GM19023 (cell line): ENCODE measurements at regions not wholly inside any gene's neighbourhood (a gene's known extent, or its start where the extent isn't known, plus 50 kb on each side); places are given as distances from the start of the nearest gene placed in this dataset.

Source experiments
- ATAC-seq: cut with Tn5 transposase; IDR thresholded peaks from one replicate; pipeline ENCODE4 v1.9.1; 2021; ENCODE audit warnings: mild to moderate bottlenecking, moderate library complexity; ENCODE audit not compliant: unreplicated experiment

DNA sequence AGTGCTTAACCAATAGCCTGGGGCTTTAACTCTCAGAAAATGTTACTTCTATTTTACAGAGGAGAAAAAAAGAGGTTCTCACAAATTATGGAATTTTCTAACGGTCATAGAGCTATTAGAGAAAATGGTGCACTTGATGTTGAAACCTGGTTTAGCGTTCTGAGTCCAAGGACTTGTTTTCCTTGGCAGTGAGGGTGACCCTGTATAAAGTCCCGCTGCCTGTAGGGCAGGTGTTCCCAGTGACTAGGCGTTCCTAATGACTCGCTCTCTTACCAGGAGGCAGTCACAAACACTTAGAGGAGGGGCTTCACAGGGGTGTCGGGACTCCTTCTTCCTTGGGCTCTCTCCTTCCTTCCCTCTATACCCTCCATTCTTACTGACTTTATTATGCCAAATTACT, 175.8 kb downstream of the ACTR3 start:
- ATAC-seq = no peak

DNA sequence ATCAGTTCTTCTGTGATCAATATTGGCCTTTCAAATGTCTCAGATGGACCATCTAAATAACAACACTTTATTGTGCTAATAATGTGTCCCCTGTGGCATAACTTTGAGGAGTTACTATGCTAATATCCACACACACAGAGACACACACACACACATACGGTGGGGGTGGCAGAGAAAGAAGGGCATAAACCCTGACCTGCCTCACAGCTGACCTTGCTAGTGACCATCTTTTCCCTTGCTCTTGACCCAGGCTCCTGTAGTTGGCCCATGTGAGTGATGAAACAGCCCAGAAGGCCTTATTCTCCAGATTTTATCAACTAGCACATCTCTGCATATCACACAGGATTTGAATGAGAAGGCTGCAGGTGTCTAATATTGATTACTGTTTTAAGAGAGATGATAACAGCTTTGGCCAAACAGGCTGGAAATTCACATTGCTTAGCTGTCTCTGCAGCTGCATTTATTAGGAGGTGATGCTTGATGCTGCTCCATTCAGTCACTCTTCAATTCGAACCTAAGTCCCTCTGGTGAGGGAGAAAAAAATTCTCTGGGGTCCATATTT, 176.4 kb downstream of the ACTR3 start:
- no peak for ATAC-seq

GRCh38 chr2:114068438-114068837, 178.5 kb downstream of the ACTR3 start:
- ATAC-seq = no peak

DNA sequence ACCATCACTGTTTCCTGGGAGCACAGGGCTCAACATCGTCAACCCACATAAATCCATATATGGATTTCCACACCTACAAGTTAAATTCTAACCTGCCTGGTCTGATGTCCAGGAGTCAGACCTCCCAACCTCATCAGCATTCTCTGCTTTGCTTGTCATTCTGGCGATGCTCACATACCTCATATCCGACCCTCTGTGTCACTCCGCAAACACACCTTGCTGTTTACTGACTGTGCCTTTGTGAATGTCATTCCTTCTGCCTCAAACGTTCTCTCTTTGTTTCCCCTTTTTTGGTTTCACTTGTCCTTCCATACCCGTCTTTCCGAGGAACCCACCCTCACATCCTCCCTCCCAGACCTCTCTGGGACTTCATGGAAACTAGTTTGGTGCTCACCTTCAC, 187.1 kb downstream of the ACTR3 start:
- no peak for ATAC-seq

DNA sequence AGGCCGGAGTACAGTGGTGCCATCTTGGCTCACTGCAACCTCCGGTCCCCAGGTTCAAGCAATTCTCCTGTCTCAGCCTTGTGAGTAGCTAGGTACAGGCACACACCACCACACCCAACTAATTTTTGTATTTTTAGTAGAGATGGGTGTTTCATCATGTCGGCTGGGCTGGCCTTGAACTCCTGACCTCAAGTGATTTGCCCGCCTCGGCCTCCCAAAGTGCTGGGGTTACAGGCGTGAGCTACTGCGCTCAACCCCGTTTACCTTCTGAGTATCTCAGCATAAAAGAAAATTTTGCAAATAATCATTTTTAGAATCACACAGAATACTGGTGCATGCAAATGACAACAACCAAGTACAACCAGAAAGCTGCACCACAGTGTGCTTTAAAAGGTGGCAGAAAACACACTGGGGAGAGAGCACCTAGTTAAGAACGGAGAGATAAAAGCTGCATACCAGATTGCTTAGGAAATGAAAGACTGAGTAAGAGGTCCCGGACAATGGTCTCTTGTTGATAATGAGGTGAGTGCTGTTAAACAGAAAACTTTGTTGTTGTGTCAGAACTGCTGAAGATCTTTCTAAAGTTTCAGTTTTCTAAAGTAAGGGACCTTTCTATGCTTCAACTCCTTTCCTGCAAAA, 189.6 kb downstream of the ACTR3 start:
- no peak for ATAC-seq

DNA sequence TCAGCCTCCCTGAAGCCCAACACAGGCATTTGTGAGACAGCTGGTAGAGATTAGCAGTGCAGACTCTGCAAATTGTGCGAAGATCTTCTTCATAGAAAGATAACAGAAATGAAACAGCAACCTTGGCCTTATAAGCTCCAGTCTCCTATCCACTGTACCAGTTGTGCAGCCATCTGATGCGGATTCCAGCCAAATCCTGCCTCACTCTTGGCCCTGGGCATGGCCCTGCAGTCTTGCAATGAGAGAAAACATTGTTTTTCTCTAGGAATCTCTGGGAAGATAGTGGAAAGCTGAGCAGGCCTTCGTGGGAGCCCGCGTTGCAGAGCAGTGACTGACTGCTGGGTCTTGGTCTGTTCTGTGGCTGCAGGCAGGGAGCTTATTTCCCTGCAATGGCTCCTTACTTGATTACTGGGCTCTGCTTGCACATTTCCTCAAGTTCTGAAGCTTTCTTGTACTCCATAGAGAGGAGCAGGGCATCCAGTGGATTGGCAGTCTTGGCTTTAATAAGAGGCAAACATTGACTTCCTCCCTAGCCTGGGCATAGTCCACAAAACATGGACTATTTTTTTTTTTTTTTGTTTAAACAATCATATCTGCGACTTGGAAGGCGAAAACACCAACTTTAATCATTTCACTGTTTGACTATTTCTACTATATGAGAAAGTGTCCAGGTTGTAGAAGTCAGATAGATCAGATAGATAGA, 193.0 kb downstream of the ACTR3 start:
- ATAC-seq = no peak

- peak; percentile 82 for ATAC-seq
Observed at GRCh38 chr2:114083717-114084387, 194.0 kb downstream of the ACTR3 start.

GRCh38 chr2:114085238-114085637, 195.3 kb downstream of the ACTR3 start:
- no peak for ATAC-seq

DNA sequence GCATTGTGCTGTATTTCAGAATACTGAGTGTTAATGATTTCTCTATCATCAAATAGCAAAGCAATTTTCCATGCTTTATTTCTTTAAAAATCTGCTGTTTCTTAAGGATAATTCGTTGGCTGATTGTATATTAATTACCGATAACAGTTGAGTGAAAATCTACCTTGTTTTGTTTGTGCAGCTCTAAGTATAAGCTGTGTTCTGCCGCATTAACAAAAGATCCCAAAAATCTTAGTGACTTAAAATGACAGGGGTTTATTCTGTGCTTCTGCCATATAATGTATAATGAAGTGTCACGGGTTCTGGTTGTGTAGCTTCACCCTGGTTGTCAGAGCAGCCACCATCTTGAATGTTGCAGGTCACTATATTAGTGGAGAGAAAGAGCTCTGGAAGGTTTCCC, 196.1 kb downstream of the ACTR3 start:
- no peak for ATAC-seq

DNA sequence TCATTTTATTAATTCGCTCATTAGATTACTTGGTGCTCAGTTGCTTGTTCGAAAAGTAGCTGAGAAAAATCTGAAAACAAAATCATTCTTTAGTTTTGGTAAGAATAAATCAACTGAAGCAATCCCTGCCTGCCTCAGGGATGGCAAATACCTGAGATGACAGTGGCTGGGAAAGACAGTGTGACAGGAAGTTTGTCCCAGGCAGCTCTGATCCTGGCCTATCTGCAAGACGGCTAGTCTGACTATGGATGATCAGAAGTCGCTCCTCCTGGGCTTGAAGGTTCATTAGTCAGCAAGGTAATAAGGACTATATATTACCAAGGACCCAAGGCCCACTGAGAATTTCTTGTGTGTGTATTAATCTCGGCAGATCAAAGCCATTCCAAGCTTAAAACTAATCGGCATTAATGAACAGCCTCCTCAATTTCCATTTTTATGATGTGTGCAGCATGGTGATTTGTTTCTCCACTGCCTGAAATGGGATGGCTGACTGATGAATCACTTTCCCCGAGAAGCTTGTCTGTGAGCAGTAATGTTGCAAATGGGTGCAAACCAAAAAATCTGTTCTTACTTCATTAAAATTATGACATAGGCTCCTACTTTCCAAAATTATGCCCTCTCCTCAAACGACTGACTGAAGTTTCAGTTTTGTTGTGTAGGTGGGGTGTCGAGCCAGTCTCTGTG, 199.9 kb downstream of the ACTR3 start:
- no peak for ATAC-seq

DNA sequence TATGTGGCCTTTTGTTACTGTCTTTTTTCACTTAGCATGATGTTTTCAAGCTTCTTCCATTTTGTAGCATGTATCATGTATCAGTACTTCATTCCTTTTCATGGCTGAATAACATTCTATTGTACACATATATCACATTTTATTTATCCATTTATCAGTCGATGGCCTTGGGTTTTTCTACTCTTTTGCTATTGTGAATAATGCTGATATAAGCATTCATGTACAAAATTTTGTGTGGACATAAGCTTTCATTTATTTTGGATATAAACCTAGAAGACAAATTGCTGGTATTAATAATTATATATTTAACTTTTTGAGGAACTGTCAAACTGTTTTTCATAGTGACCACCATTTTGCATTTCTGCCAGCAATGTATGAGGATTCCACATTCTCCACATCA, 201.1 kb downstream of the ACTR3 start:
- ATAC-seq = no peak

- no peak for ATAC-seq
Observed at GRCh38 chr2:114108249-114108648, 218.4 kb downstream of the ACTR3 start.

DNA sequence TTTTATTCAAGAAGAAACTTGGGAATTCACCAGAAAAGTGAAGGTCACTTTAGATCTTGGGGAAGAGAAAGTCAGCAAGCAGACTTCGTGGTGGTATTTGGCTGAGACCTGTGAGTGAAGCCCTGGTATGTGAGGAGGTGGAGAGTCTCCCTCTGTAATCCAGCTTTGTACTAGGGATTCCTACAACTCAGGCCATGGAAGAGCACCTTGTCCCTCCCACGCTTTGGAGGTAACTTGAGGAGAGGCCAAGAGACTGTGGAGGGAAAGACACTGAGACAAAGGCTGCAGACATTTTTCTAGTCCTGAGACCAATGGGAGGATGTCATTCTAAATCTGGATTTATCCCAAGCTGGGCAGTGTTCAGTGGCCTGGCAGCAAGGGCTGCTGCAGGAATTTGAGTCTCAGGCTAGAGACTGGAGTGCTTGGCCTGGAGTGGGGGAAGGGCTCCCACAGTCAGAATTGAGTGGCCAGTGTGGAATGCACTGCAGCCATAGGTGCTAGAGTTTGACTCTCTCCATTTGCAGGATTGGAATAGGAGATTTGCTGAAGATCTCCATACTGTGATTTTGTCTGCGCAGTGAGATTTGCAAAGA, 219.0 kb downstream of the ACTR3 start:
- ATAC-seq = no peak

- no peak for ATAC-seq
Observed at GRCh38 chr2:114111329-114111728, 221.4 kb downstream of the ACTR3 start.

DNA sequence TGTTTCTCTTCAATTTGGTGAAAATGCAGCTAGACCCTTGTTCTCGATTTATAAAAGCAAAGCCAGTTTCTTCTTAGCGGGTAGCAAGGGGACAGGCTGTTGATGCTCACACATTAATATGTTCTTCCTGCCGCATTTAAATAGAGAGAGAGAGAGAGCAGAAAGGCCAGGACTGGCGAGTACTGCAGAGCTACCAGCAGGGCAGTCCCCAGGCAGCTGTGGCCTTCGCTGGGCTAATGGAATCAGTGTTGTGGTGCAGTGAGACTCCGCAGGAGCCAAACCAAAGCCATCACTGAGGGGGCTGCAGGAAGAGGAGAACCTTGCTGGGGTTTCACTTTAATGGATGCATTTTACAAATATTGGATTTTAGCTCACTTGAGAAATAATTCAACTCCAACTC, 223.6 kb downstream of the ACTR3 start:
- ATAC-seq = no peak

GRCh38 chr2:114118088-114118487, 228.2 kb downstream of the ACTR3 start:
- no peak for ATAC-seq

DNA sequence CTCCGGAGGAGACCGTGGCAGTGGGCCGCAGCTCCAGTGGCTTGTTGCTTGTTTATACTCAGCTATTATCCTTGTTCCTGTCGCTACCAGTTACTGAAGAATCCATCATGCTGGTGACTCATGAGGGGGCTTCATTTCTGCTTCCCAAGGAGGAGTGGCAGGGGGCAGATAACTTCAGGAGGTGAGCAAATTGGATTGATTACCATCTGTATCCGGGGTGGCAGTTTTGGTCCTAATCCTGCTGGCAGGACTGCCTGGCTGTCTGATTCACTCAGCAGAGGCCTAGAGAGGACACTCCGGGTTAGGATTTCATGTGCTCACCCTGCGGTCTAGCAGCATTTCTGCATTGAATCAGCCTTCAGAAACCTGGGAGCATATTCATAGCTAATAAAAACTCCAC, 230.0 kb downstream of the ACTR3 start:
- ATAC-seq = no peak

DNA sequence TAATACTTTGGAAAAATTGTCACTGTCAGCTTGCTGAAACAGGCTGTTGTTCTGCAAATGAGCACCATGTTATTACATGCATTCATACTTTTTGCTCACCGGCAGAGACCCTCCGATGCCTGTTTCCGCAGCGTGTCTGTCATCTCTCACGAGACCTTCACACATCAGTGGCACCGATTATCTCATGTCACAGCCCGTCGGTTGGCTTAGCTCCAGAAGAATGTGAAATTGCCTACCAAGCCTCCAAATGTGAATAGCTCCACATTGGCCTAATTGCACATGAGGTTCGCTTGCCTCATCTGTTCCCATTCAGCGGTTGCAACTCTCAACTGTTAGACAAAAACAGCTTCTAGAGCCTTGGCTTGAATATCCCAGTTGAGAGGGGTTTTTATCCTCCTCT, 233.0 kb downstream of the ACTR3 start:
- ATAC-seq = no peak

- no peak for ATAC-seq
Observed at GRCh38 chr2:114123925-114124324, 234.0 kb downstream of the ACTR3 start.

DNA sequence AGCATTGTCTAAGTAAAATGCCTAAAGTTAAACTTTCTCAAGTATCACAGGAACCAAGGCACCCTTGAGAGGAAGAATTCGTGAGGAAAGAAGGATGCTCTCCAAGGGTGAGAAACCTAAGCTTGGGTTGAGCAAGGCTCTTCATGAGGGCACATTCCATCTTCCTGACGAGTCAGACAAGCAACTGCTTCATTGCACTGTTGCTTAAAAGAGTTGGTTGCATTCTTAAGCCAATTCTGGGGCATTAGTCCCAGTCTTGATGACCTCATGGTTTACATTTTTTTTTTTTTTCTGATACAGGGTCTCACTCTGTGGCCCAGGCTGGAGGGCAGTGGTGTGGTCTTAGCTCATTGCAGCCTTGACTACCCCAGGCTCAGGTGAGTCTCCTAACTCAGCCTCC, 237.5 kb downstream of the ACTR3 start:
- no peak for ATAC-seq

DNA sequence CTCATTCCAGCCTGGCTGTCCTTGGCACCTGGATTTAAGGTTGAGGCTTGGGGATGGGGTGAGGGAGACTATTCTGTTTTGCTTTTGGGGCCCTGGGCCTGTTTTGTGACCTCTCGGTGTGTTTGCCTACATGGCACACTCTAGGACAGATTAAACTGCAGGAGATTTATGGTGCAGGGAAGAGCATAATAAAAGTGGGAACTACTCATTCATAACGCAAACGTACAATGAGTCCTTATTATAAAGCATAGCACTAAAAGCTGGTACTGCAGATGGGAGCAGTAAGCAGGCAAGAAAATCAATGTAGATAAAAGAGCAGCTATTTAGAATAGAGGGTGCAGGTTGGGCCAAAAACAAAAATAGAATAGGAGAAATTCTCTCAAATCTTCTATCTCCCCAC, 238.4 kb downstream of the ACTR3 start:
- ATAC-seq = no peak
